CD4-positive, alpha-beta T cell treated with Interleukin-15 for 1 hour (primary cell): ENCODE measurements at regions not wholly inside any gene's neighbourhood (a gene's known extent, or its start where the extent isn't known, plus 50 kb on each side); places are given as distances from the start of the nearest gene placed in this dataset.
"Not testable (repeated sequence)": the region's sequence is repeated elsewhere in the genome, so short reads cannot be mapped to it uniquely, and the experiment has no call there.

Experiments
- DNase-seq: peaks from one replicate; pipeline ENCODE4 v3.0.0-alpha.2; 2020

GRCh38 chr6:142637624-142638351, 307.2 kb downstream of the HIVEP2 start:
- no peak for DNase-seq

- no peak for DNase-seq
These were observed 302.3 kb downstream of the HIVEP2 start for GRCh38 chr6:142642651-142643050.

- no peak for DNase-seq
These were observed 300.1 kb downstream of the HIVEP2 start for GRCh38 chr6:142644866-142645265.

GRCh38 chr6:142645663-142646062, 299.3 kb downstream of the HIVEP2 start:
- no peak for DNase-seq

- DNase-seq, result no peak
These were observed 297.4 kb downstream of the HIVEP2 start for GRCh38 chr6:142647449-142648035.

- no peak for DNase-seq
These were observed 296.9 kb downstream of the HIVEP2 start for GRCh38 chr6:142648036-142648451.

GRCh38 chr6:142648526-142648925, 296.4 kb downstream of the HIVEP2 start:
- DNase-seq, result no peak

GRCh38 chr6:142649438-142650234, 295.3 kb downstream of the HIVEP2 start:
- not testable (repeated sequence) for DNase-seq

GRCh38 chr6:142651384-142651783, 293.6 kb downstream of the HIVEP2 start:
- DNase-seq, result no peak

- DNase-seq, result no peak
These were observed 291.1 kb downstream of the HIVEP2 start for GRCh38 chr6:142653710-142654420.

- no peak for DNase-seq
These were observed 285.3 kb downstream of the HIVEP2 start for GRCh38 chr6:142659661-142660060.

GRCh38 chr6:142665393-142665792, 279.6 kb downstream of the HIVEP2 start:
- no peak for DNase-seq

- no peak for DNase-seq
These were observed 278.3 kb downstream of the HIVEP2 start for GRCh38 chr6:142666599-142667185.

- no peak for DNase-seq
These were observed 275.3 kb downstream of the HIVEP2 start for GRCh38 chr6:142669471-142670351.

GRCh38 chr6:142671791-142672190, 273.2 kb downstream of the HIVEP2 start:
- peak; percentile 27 for DNase-seq

- no peak for DNase-seq
These were observed 269.5 kb downstream of the HIVEP2 start for GRCh38 chr6:142675517-142675916.

- no peak for DNase-seq
These were observed 268.9 kb downstream of the HIVEP2 start for GRCh38 chr6:142676027-142676443.

- no peak for DNase-seq
These were observed 268.3 kb downstream of the HIVEP2 start for GRCh38 chr6:142676647-142677192.

GRCh38 chr6:142679907-142680700, 264.9 kb downstream of the HIVEP2 start:
- DNase-seq, result peak; percentile 34

GRCh38 chr6:142681099-142681498, 263.9 kb downstream of the HIVEP2 start:
- DNase-seq, result no peak

- no peak for DNase-seq
These were observed 262.0 kb downstream of the HIVEP2 start for GRCh38 chr6:142682985-142683384.
